ENCODE measurements at regions not wholly inside any gene's neighbourhood (a gene's known extent, or its start where the extent isn't known, plus 50 kb on each side); places are given as distances from the start of the nearest gene placed in this dataset.

GRCh38 chr2:133855526-133855925 lies 287.3 kb upstream of the NCKAP5 start:
- CTCF ChIA-PET = interaction anchor here (6.2 kb wide), 1 partner anchor 11 kb away, joined by 37 read pairs; no protein-coding TSS in a partner anchor
- TF ChIP-seq, protein P1, sequence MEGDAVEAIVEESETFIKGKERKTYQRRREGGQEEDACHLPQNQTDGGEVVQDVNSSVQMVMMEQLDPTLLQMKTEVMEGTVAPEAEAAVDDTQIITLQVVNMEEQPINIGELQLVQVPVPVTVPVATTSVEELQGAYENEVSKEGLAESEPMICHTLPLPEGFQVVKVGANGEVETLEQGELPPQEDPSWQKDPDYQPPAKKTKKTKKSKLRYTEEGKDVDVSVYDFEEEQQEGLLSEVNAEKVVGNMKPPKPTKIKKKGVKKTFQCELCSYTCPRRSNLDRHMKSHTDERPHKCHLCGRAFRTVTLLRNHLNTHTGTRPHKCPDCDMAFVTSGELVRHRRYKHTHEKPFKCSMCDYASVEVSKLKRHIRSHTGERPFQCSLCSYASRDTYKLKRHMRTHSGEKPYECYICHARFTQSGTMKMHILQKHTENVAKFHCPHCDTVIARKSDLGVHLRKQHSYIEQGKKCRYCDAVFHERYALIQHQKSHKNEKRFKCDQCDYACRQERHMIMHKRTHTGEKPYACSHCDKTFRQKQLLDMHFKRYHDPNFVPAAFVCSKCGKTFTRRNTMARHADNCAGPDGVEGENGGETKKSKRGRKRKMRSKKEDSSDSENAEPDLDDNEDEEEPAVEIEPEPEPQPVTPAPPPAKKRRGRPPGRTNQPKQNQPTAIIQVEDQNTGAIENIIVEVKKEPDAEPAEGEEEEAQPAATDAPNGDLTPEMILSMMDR (IDR thresholded peaks at IDR 0.05; ENCODE audit: insufficient read depth, low read length, missing control alignments) = no peak
- DNase-seq (ENCODE audit: low read depth, low spot score) = no peak
- POLR2A ChIA-PET = no interaction called here
- H3K4me3 ChIP-seq (ENCODE audit: low read depth, low read length) = no peak overlapping the region

GRCh38 chr2:133856678-133857077 lies 288.4 kb upstream of the NCKAP5 start:
- ChIA-PET CTCF (interaction anchor here (1.3 to 6.2 kb wide), 2 partner anchors 13 to 389 kb away, joined by 3 to 37 read pairs; no protein-coding TSS in a partner anchor), POLR2A (no interaction called here)
- DNase-seq (ENCODE audit: low read depth, low spot score) = no peak
- H3K4me3 ChIP-seq (ENCODE audit: low read depth, low read length) = no peak overlapping the region
- TF ChIP-seq, protein P1 (IDR thresholded peaks at IDR 0.05; ENCODE audit: insufficient read depth, low read length, missing control alignments) = no peak

GRCh38 chr2:133859578-133859977 lies 291.3 kb upstream of the NCKAP5 start:
- ChIA-PET POLR2A (no interaction called here), CTCF (interaction anchor here (1.1 kb wide), 1 partner anchor 15 kb away, joined by 5 read pairs; no protein-coding TSS in a partner anchor)
- H3K4me3 ChIP-seq (ENCODE audit: low read depth, low read length) = no peak overlapping the region
- no peak for DNase-seq (ENCODE audit: low read depth, low spot score)
- TF ChIP-seq, protein P1 (IDR thresholded peaks at IDR 0.05; ENCODE audit: insufficient read depth, low read length, missing control alignments) = no peak

DNA sequence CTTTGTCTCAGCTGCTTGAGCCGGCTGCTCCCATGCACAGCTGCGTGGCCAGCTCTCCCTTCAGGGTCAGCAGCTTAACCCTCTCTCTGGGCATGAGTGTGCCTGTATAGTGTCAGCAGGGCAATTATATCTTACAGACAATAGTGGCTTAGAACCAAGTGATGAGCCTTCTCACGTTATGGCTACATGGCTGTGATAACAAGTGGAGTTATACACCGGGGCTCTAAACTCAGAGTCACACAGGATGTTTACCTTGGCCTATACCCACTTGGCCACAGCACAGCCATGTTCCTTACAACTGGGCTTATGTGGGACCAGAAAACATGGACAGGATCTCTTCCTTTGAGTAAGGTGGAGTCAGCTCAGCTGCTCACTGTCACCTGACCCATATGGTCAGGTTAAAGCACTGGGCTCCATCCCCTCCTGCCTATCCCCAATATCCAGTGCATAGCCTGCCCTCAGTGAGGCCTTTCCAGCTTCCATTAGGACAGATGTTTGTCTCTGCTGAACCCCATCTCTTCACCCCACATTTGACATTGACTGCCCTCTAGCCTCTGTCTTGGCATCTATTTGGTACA lies 294.2 kb upstream of the NCKAP5 start:
- TF ChIP-seq, protein P1 (IDR thresholded peaks at IDR 0.05; ENCODE audit: insufficient read depth, low read length, missing control alignments) = no peak
- H3K4me3 ChIP-seq (ENCODE audit: low read depth, low read length) = no peak overlapping the region
- ChIA-PET CTCF (no interaction called here), POLR2A (no interaction called here)
- DNase-seq (ENCODE audit: low read depth, low spot score) = no peak

- no peak overlapping the region for H3K4me3 ChIP-seq (ENCODE audit: low read depth, low read length)
- TF ChIP-seq, protein P1 (IDR thresholded peaks at IDR 0.05; ENCODE audit: insufficient read depth, low read length, missing control alignments) = no peak
- ChIA-PET CTCF (no interaction called here), POLR2A (no interaction called here)
- DNase-seq (ENCODE audit: low read depth, low spot score) = no peak
Measured at GRCh38 chr2:133863106-133863800, 295.0 kb upstream of the NCKAP5 start.

GRCh38 chr2:133865141-133865540 lies 296.9 kb upstream of the NCKAP5 start:
- POLR2A ChIA-PET = no interaction called here
- TF ChIP-seq, protein P1 (IDR thresholded peaks at IDR 0.05; ENCODE audit: insufficient read depth, low read length, missing control alignments) = no peak
- CTCF ChIA-PET = interaction anchor here (1.6 to 1.7 kb wide), 2 partner anchors 20 to 21 kb away, joined by 5 to 7 read pairs; no protein-coding TSS in a partner anchor
- no peak for DNase-seq (ENCODE audit: low read depth, low spot score)
- no peak overlapping the region for H3K4me3 ChIP-seq (ENCODE audit: low read depth, low read length)

All from AG04449 (cell line).